Keratinocyte (primary cell): ENCODE measurements at regions not wholly inside any gene's neighbourhood (a gene's known extent, or its start where the extent isn't known, plus 50 kb on each side); places are given as distances from the start of the nearest gene placed in this dataset.

ENCODE experiments used
- DNase-seq: peaks from one replicate; pipeline ENCODE4 v3.0.0-alpha.2; 2011; ENCODE audit warnings: low read depth, missing footprints, low spot score
- FAIRE-seq: peaks from 2 replicates; lab custom pipeline; 2011; peaks lifted over from hg19 to GRCh38; lab: Jason Lieb, UNC
- H2AFZ ChIP-seq: 2 replicates; pipeline ENCODE4 v1.6.0; 2012; ENCODE audit warnings: low read length, control low read depth, inconsistent platforms; ENCODE audit not compliant: control insufficient read depth
- H3K27ac ChIP-seq: 2 replicates; pipeline ENCODE4 v1.5.1; 2011; ENCODE audit warnings: low read length; ENCODE audit not compliant: control insufficient read depth, insufficient read depth
- H3K27me3 ChIP-seq: 3 replicates; pipeline ENCODE4 v1.6.0; 2011; ENCODE audit warnings: low read length; ENCODE audit not compliant: control insufficient read depth, insufficient read depth; ENCODE audit errors: extremely low read depth
- H3K36me3 ChIP-seq, 2 experiments: 2 replicates in 1 of 2; 3 replicates in 1 of 2; pipeline ENCODE4 v1.5.1; 2011; ENCODE audit warnings: low read length in 2 of 2, mild to moderate bottlenecking in 1 of 2; ENCODE audit not compliant: control insufficient read depth in 2 of 2, insufficient read depth in 2 of 2; ENCODE audit errors: extremely low read depth in 1 of 2
- H3K4me1 ChIP-seq: 3 replicates; pipeline ENCODE4 v1.5.1; 2011; ENCODE audit warnings: low read length; ENCODE audit not compliant: control insufficient read depth, insufficient read depth; ENCODE audit errors: extremely low read depth
- H3K4me2 ChIP-seq: 3 replicates; pipeline ENCODE4 v1.6.0; 2011; ENCODE audit warnings: low read depth, low read length; ENCODE audit not compliant: control insufficient read depth, insufficient read depth; ENCODE audit errors: extremely low read depth
- H3K4me3 ChIP-seq, 3 experiments: fragments of 200-600 bp in 1 of 3; sonication (generic) in 1 of 3; 2 replicates in 2 of 3; 3 replicates in 1 of 3; pipeline ENCODE4 v1.5.1; 2011 to 2016; ENCODE audit warnings: low read length in 3 of 3, mild to moderate bottlenecking in 3 of 3, control low read depth in 2 of 3, inconsistent platforms in 1 of 3, low read depth in 1 of 3, mixed read lengths in 1 of 3, mixed run types in 1 of 3, moderate library complexity in 1 of 3; ENCODE audit not compliant: control insufficient read depth in 2 of 3, insufficient read depth in 2 of 3; ENCODE audit errors: extremely low read depth in 1 of 3
- H3K79me2 ChIP-seq: 2 replicates; pipeline ENCODE4 v1.6.0; 2012; ENCODE audit warnings: low read length; ENCODE audit not compliant: control insufficient read depth, insufficient read depth
- H3K9ac ChIP-seq: 3 replicates; pipeline ENCODE4 v1.6.0; 2011; ENCODE audit warnings: low read length; ENCODE audit not compliant: control insufficient read depth, insufficient read depth; ENCODE audit errors: extremely low read depth
- H3K9me1 ChIP-seq: 3 replicates; pipeline ENCODE4 v1.6.0; 2011; ENCODE audit warnings: low read length; ENCODE audit not compliant: control insufficient read depth, insufficient read depth; ENCODE audit errors: extremely low read depth
- H3K9me3 ChIP-seq: 2 replicates; pipeline ENCODE4 v1.5.1; 2012; ENCODE audit warnings: low read depth, low read length; ENCODE audit not compliant: control insufficient read depth
- H4K20me1 ChIP-seq: 3 replicates; pipeline ENCODE4 v1.6.0; 2011; ENCODE audit warnings: low read length; ENCODE audit not compliant: control insufficient read depth, insufficient read depth; ENCODE audit errors: extremely low read depth
- EZH2 ChIP-seq: IDR thresholded peaks from one replicate; pipeline ENCODE4 v1.6.1; 2012; ENCODE audit warnings: inconsistent platforms, mild to moderate bottlenecking, low read length, moderate library complexity
- dilution Hi-C: fragments of 300-500 bp; cut with MboI; formaldehyde crosslinking; loops from one replicate; pipeline ENCODE4 v1.7.0; 2020; ENCODE audit warnings: low sequenced_read_pairs; ENCODE audit not compliant: extremely low pct_ligation_motif_present
- TF ChIP-seq, protein P1 (sequence below), 3 experiments: IDR thresholded peaks in 1 of 3; conservative IDR thresholded peaks in 1 of 3; optimal IDR thresholded peaks in 1 of 3; 2 replicates in 2 of 3; 3 replicates in 1 of 3; pipeline versions ENCODE3 to v1.5.1; 2011; ENCODE audit warnings: low read length in 3 of 3, mild to moderate bottlenecking in 3 of 3, moderate library complexity in 2 of 3, control low read depth in 1 of 3, inconsistent platforms in 1 of 3; ENCODE audit not compliant: insufficient read depth in 2 of 3; ENCODE audit errors: extremely low read depth in 1 of 3

DNA sequence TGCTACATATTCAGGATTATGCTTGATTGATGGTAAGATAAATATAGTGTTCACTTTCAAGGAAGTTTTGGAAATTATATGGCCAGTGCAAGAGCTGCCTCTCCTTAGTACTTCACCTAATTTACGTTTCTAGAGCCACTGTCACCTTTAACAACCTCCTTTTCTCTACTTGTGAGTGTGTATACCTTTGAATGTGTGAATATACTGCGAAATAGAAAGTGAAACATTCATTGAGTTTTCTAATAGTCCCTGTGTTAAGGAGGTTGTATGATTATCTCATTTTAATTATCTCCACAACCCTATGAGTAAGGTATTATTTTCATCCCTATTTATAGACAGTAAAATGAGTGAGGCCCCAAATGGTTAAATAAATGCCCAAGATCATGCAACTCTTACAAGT, 1050.5 kb downstream of the XPNPEP1 start:
- no peaks in the 10 kb centered on the region for H3K27me3 ChIP-seq
- dilution Hi-C loops: no loop called here
- H3K9ac ChIP-seq: no peak overlapping the region
- H3K4me3 ChIP-seq: no peak overlapping the region
- H2AFZ ChIP-seq: no peak overlapping the region
- H4K20me1 ChIP-seq: no peaks in the 10 kb centered on the region
- H3K27ac ChIP-seq: no peak overlapping the region
- no peaks in the 10 kb centered on the region for H3K36me3 ChIP-seq
- H3K4me1 ChIP-seq: no peaks in the 10 kb centered on the region
- FAIRE-seq (no peak), DNase-seq (no peak)
- H3K9me3 ChIP-seq: no peaks in the 10 kb centered on the region
- H3K4me2 ChIP-seq: no peak overlapping the region
- H3K9me1 ChIP-seq: no peaks in the 10 kb centered on the region
- H3K79me2 ChIP-seq: no peaks in the 10 kb centered on the region
- no peak for TF ChIP-seq EZH2
- TF ChIP-seq, protein P1, sequence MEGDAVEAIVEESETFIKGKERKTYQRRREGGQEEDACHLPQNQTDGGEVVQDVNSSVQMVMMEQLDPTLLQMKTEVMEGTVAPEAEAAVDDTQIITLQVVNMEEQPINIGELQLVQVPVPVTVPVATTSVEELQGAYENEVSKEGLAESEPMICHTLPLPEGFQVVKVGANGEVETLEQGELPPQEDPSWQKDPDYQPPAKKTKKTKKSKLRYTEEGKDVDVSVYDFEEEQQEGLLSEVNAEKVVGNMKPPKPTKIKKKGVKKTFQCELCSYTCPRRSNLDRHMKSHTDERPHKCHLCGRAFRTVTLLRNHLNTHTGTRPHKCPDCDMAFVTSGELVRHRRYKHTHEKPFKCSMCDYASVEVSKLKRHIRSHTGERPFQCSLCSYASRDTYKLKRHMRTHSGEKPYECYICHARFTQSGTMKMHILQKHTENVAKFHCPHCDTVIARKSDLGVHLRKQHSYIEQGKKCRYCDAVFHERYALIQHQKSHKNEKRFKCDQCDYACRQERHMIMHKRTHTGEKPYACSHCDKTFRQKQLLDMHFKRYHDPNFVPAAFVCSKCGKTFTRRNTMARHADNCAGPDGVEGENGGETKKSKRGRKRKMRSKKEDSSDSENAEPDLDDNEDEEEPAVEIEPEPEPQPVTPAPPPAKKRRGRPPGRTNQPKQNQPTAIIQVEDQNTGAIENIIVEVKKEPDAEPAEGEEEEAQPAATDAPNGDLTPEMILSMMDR (optimal IDR thresholded peaks at IDR 0.05 in 1 of 3, IDR thresholded peaks at IDR 0.05 in 1 of 3, conservative IDR thresholded peaks at IDR 0.05 in 1 of 3; ENCODE audit: extremely low read depth in 1 of 3, insufficient read depth in 2 of 3, low read length in 3 of 3): no peak

DNA sequence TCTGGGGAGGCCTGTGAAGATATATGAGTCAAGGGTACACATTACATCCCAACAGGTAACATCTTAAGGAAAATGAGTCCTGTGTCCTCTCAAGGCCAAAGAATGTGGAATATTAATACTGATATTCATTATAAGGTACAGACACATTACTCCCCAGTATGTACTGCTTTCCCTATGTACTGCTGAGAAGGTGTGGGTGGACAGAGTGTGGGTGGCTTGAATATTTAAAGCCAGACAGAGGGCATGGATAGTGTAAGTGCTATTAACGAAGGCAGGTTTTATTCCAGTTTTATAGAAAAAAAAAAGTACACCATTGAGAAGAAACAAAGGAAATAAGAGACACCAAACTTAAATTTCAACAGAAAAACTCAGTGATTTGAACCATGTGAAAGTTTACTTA, 1054.4 kb downstream of the XPNPEP1 start:
- Histone ChIP-seq H2AFZ (no peak overlapping the region), H4K20me1 (no peaks in the 10 kb centered on the region), H3K4me1 (no peaks in the 10 kb centered on the region), H3K79me2 (no peaks in the 10 kb centered on the region), H3K36me3 (no peaks in the 10 kb centered on the region), H3K4me3 (no peak overlapping the region), H3K27ac (no peak overlapping the region), H3K9me1 (no peaks in the 10 kb centered on the region), H3K9ac (no peak overlapping the region), H3K27me3 (no peaks in the 10 kb centered on the region), H3K9me3 (no peaks in the 10 kb centered on the region), H3K4me2 (no peak overlapping the region)
- dilution Hi-C loops: no loop called here
- TF ChIP-seq, protein P1 (optimal IDR thresholded peaks at IDR 0.05 in 1 of 3, IDR thresholded peaks at IDR 0.05 in 1 of 3, conservative IDR thresholded peaks at IDR 0.05 in 1 of 3; ENCODE audit: extremely low read depth in 1 of 3, insufficient read depth in 2 of 3, low read length in 3 of 3): no peak
- DNase-seq: no peak
- no peak for FAIRE-seq
